HG03342 (cell line): ENCODE measurements at regions not wholly inside any gene's neighbourhood (a gene's known extent, or its start where the extent isn't known, plus 50 kb on each side); places are given as distances from the start of the nearest gene placed in this dataset.
"Not testable (repeated sequence)": the region's sequence is repeated elsewhere in the genome, so short reads cannot be mapped to it uniquely, and the experiment has no call there.

Source experiments
- ATAC-seq: cut with Tn5 transposase; IDR thresholded peaks from one replicate; pipeline ENCODE4 v1.9.1; 2021; ENCODE audit warnings: mild to moderate bottlenecking, moderate library complexity; ENCODE audit not compliant: unreplicated experiment

DNA sequence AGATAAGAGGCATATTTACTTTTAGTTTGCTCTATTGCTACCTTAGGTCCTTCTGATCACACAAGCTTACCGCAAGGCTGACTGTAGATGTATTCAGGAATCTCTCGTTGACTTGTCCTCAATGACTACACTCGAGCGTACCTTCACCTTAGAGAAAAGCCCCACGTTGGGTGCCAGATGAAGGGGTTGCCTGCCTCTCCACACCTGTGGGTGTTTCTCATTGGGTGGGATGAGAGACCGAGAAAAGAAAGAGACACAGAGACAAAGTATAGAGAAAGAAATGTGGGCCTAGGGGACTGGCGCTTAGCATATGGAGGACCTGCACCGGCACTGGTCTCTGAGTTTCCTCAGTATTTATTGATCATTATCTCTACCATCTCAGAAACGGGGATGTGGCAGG, 51.8 kb downstream of the ASCL4 start:
- no peak for ATAC-seq

DNA sequence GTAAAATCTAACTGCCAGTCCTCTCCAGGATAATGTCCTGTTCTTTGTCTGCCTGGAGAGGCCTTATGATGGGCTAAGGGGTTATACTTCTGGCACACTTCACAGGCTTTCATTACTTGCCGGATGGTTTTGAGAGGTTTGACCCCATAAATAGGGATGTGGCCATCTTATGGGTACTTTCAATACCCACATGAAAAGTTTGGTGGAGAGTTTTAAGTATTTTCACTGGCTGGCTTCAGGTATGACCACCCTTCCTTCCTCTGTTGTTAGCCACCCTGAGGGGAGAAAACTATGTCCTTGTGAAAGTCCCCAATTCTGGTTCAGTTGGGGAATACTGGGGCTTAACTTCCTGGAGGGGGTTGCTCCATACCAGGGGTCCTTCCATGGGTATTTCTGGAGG, 54.8 kb downstream of the ASCL4 start:
- no peak for ATAC-seq

DNA sequence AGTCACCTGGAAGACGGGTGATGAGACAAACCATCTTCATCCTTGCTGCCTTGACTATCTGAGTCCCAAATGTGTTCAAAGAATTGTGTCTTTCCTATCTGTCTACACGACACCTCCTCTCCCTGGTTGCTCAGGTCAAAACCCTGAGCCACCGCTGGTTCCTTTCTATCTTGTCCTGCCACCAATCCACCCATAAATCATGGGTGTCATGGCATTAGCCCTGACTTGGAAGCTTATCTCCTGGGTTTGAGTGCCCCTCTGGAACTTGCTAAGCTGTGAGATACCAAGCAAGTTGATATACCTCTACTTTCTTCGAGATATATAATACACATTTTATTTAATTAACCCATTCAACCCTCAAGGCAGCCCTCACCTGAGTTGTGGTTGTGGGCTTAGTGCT, 57.9 kb downstream of the ASCL4 start:
- no peak for ATAC-seq

DNA sequence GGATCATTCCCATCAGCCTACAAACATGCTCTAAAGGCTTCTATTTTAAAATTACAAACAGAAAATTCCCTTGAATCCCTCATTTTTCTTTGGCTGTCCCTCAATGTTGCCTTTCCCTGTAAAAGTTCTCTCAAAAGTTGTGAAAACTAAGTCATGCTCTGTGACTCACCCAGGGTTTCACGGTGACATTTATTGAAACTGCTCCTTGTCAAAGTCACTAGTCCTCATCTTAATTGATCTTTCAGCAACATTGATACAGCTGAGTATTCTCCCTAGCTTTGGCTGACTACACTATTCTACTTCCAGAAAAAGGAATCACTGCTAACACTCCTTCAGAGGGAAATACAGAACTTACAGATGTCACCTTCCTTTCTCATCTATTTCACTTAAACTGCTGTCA, 65.7 kb downstream of the ASCL4 start:
- ATAC-seq, result no peak

DNA sequence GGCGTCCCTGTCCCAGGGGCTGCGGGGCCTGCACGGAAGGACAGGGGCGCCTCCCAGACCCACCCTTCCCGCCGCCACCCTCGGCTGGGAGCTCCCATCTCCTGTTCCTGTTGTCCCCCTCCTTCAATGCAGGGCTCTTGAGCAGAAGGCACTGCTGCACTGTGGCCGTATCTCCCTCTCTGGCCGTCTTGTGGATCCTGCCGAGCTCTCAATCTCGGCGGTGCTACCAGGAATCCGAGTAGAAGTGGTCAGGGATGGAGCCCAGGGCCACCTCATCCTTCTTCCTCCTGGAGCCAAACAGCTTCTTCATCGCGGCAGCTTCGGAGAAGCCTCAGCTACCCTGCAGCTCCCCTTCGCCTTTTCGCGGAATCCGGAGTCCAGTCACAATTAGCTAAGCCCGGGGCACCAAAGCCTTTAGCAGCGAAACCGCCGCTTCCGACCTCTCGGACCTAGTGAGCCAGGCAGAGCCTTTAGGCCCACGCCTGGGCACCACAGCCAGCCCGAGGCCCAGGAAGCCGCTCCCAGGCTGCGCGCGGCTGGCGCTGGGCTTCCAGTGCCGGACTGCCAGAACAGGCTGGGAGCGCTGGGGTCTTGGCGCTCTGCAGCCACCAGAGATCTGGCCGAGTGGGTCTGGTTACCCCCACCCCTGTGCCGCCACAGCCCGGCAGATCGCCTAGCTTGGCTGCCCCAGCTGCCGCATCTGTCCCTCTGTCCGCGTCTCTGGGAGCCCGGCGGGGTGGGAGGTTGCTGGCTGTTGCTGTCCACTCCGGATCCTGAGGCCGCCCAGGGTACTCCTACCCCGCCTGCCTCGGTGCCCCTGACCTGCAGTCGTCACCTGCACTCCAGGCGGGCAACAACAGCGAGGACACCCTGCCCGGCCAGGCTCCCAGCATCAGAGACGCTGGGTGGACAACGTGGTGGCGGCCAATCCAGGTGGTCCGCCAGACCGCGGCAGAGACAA, 69.1 kb downstream of the ASCL4 start:
- ATAC-seq, result no peak

DNA sequence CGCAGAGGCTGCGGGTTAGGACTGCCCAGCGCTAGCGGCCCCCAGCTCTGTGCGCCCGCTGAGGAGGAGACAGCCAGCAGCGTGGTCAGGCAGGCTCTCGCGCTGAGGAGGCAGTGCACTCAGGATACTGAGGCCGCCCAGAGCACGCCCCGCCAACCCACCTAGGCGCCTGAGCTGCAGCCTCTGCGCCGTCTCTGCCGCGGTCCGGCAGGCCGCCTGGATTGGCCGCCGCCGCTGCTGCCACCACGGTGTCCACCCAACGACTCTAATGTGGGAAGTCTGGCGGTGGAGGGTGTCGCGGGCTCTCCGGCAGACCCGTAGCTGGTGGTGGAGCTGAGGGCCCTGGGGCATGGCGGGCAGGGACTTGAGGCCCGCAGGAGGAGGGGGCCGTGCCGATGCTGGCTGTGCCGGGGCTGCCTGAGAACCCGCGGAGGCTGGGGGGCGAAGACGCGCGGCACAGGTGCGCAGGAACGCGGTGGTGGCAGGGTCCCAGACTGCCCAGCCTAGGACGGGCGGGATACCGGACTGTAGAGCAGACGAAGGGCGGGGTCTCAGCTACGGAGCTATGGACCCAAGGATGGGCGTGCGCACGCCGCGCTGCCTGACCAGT, 69.9 kb downstream of the ASCL4 start:
- no peak for ATAC-seq

DNA sequence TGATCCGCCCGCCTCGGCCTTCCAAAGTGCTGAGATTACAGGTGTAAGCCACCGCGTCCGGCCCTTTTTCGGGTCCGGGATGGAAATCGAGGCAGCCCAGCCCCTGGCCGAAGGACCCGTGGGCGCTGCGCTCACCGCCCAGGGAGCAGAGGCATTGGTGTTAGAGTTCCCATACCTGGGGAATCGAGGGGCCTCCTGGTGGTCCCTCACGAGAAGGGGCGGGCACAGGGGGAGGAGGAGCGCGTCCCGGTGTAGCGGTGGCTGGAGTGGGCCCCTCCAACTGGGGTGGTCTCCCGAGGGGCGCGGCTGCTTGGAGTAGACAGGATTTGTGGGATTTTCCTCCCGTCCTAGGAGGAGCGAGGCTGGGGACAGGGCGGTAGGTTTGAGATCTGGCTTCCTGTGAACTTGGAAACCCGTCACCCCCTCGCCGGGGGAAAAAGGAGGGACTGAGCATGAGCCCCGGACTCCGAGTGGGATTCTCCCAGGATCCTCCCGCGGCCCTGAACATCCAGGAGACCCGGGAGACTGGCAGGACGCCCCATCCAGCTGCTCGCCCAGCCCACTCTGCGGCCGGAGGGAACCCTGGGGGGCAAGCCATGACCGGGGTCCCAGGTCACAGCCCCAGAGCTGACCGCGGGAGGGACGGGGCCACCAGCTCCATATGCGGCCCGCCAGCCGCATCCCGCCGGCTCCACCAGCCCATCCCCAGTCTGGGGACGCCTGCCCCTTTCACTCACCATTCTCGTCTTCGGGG, 70.9 kb downstream of the ASCL4 start:
- ATAC-seq, result no peak

DNA sequence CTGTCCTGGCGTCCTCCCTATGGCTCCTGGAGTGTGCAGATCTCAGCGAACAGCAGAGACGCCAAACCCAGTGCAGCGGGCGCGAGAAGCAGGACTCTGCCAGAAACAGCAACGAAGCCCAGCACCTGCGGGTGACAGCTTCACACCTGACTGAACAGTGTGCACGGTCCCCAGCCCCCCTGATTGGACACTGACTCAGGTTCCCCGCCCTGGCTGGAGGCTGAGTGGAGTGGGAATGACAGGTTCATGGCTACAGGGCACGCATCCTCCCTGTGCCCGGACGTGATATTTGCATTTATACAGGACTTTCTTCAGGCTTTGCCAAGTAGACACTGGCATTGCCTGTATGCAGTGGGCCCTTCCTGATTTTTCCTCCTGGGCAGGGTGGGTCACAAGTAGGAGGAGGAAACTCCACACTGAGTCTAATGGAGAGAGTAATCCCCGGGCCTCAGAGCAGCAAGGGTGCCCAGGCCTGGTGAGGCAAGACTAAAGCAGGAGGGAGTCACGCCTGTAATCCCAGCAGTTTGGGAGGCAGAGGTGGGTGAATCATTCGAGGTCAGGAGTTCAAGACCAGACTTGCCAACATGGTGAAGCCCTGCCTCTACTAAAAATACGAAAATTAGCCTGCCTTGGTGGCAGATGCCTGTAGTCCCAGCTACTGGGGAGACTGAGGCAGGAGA, 71.6 kb downstream of the ASCL4 start:
- ATAC-seq, result no peak

DNA sequence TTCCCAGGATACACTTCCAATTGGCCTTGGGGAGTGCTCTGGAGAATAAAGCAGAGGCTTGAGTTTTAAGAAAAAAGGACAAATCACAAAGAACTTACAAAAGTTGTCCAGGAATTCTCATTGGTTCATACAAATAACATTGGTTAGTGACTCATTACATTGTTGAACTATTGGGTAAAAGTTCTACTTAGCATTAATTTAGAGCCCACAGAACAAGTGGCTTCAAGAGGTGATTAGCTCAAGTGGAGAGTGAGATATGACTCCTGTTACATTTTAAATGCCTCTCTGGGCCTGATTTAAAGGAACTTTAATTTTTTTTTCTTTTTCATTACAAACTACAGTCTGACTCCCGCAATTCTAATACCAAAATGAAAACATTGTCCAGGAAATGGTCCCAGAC, 72.9 kb downstream of the ASCL4 start:
- ATAC-seq, result no peak

DNA sequence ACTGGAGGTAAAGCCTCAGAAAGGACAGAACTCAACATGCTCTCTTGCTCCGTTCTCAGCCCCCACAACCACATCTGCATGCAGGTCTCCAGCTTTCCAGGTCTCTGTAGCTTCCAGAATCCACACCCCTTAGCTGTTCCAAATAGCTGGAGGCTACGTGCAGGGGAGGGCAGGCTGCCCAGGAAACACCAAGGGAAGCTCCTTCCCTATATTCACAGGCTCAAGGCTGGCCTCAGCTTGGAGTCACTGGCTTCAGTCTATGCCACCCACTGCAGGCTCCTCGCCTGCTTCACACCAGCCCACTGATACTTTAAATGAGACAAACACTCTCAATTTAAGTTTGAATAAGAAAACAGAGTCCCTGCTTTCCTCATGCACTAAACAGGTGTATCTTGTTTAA, 73.3 kb downstream of the ASCL4 start:
- ATAC-seq, result no peak

DNA sequence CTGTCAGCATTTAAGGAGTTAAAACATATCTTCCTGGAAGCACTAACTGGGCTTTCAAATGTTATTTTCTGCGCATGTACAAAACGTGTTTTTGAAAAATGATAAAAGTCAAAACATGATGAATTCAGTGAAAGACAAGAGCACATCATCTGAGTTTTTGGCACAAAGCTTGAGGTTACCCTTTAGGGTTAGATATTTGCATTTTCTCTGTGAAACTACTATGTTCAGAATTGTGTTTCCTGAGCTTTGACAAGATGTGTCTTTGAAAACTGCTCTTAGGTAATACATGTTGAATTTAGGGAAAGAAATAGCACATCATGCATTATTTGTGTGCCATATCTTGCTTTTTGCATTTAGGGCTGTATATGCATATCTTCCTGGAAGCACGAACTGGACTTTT, 79.0 kb downstream of the ASCL4 start:
- no peak for ATAC-seq

DNA sequence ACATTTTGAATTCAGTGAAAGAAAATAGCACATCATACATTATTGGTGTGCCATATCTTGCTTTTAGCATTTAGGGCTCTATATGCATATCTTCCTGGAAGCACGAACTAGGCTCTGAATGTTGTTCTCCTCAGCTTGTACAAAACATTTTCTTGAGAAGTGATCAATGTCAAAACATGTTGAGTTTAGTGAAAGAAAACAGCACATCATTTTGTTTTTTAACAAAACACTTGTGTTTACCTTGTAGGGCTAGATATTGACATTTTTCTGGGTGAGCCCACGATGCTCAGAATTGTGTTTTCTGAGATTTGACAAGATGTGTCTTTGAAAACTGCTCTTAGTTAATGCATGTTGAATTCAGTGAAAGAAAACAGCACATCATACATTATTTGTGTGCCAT, 81.0 kb downstream of the ASCL4 start:
- no peak for ATAC-seq

DNA sequence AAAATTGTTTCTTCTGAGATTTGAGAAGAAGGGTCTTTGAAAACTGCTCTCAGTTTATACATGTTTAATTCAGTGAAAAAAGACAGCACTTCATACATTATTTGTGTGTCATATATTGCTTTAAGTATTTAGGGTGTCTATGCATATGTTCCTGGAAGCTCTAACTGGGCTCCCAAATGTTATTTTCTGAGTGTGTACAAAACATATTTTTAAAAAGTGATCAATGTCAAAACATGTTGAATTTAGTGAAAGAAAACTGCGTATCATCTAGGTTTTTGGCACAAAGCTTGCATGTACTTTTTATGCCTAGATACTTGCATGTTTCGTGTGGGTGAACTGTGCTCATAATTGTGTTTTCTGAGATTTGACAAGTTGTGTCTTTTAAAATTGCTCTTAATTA, 81.6 kb downstream of the ASCL4 start:
- ATAC-seq, result no peak

DNA sequence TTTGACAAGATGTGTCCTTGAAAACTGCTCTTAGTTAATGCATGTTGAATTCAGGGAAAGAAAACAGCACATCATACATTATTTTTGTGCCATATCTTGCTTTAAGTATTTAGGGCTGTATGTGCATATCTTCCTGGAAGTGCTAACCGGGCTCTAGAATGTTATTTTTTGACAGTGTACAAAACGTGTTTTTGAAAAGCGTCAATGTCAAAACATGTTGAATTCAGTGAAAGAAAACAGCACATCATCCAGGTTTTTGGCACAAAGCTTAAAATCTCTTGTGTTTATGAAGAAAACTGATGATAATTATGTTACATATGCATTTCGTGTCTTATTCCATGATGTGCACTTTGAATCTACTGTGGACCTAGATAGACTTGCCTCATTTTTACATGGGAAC, 82.7 kb downstream of the ASCL4 start:
- no peak for ATAC-seq

DNA sequence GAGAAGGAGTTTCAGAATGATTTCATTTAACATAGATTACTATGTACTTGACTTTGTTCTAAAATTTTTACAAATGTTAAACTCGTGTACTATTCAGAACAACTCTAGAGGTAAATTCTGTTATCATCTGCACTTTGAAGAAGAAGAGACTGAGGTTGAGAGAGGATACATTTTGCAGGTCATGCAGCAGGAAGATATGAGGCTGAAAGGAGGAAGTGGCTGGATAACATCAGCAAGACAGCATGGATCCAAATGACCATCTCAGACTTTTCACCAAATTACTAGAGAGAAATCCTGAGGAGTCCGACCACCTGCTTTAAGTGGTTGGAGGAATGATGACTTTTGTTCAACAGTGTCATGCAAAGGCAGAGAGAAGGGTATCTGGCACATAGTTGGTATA, 84.9 kb downstream of the ASCL4 start:
- no peak for ATAC-seq

DNA sequence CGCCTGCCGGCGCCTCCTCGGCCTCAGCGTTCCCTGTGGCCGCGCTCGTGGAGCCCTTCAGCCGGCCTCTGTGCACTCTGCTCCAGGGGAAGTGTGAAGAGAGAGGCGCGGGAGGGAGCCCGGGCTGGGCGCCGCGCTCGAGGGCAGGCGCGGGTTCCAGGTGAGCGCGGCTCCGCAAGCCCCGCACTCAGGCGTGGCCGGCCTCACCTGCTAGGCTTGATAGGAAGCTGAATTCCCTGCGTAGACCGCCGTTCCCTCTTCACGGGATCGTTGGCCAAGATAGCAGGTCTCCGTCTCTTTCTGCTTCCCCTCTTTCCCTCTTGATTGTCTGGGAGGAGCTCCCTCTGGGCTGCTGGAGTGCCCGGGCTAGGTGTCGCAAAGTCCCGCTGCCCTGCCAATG, 89.7 kb downstream of the ASCL4 start:
- no peak for ATAC-seq

DNA sequence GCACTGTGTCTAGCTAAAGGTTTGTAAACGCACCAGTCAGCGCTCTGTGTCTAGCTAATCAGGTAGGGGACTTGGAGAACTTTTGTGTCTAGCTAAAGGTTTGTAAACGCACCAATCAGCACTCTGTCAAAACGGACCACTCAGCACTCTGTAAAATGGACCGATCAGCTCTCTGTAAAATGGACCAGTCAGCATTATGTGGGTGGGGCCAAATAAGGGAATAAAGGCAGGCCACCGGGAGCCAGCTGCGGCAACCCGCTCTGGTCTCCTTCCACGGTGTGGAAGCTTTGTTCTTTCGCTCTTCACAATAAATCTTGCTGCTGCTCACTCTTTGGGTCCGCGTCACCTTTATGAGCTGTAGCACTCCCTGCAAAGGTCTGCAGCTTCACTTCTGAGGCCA, 90.2 kb downstream of the ASCL4 start:
- not testable (repeated sequence) for ATAC-seq

DNA sequence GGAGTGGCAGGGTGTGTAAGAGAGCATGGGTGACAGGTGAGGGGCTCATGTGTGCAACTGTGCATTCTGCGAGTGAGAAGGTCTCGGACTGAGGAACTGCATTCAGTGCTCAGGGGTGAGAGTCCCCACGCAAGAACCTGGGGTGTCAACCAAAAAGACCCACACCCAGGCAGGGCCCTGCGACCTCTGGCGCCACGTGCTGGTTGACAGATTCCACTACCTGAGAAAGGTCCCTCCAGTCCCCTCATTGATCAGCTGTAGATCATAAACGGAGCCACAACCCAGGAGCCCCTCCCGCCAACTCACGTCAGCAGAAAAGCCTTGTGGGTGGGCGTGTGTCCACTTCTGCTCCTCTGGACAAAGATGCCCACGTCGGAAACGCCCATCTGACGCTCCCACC, 98.7 kb downstream of the ASCL4 start:
- ATAC-seq, result no peak

DNA sequence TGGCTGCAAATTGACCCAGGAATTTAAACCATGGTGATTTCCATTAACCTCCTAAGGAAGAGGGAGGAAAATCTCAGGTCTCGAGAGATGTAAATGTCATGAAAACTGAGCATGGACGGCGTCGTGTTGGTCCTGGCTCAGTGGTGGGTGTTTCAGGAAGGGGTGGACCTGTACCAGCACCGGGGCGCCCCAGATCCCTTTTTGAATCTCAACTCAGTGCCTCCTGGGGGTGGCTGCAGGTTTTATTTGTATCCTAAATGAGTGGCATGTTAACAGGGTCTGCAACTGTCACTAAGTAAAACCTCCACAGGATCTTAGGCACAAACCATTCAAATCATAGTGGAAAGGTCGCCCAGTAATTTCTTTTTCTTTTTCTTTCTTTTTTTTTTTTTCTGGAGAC, 101.3 kb downstream of the ASCL4 start:
- ATAC-seq, result no peak

DNA sequence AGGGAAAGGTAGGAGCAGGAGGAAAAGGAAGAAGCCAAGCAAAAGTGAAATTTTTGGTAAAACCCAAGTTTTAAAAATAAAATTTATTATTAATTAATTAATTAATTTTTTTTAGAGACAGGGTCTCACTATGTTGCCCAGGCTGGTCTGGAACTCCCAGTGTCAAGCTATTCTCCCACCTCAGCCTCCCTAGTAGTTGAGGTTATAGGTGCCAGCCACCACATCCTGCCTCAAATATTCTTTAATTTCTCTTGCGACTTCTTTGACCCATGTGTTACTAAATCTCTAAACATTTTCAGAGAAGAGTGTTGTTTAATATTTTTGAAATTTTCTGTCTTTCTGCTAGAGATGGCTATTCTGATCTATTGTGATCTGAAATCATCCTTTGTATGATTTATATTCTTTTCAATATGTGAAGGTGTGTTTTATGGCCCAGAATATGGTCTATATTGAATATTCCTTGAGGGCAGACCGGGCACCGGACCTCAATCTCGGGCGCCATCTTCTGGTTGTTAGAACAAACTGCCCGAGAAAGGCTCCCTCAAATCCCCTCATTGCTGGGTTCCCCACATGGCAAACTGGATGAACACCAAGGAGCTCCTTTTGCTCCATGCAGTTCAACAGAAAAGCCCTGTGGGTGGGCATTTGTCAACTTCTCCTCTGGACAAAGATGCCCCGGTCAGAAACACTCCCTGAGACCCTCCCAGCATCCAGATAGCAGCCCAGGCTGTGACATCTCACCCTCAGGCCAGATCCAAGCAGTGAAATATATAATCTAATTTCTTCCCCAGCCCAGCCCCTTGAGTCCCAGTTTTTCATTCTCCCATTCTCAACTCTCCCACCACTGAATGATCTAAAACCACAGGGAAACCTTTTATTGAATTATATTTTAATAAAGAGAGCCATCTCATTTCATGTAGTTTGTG, 110.5 kb downstream of the ASCL4 start:
- ATAC-seq, result no peak
